ENCODE measurements at regions not wholly inside any gene's neighbourhood (a gene's known extent, or its start where the extent isn't known, plus 50 kb on each side); places are given as distances from the start of the nearest gene placed in this dataset.
"Not testable (repeated sequence)": the region's sequence is repeated elsewhere in the genome, so short reads cannot be mapped to it uniquely, and the experiment has no call there.

GRCh38 chr2:89765361-89765718, 1073.9 kb downstream of the RPIA start:
- not testable (repeated sequence) for TF ChIP-seq CTCF (IDR thresholded peaks at IDR 0.05 in 8 of 11, conservative IDR thresholded peaks at IDR 0.05 in 3 of 11); POLR2A (IDR thresholded peaks at IDR 0.05)
